ENCODE measurements at regions not wholly inside any gene's neighbourhood (a gene's known extent, or its start where the extent isn't known, plus 50 kb on each side); places are given as distances from the start of the nearest gene placed in this dataset.

- WGBS, 5 donors: 74 to 88% (median 86%) methylated on average over 2 of the region's 2 CpGs
- no peak for TF ChIP-seq CTCF (IDR thresholded peaks at IDR 0.05 in 8 of 11, conservative IDR thresholded peaks at IDR 0.05 in 3 of 11)
- TF ChIP-seq POLR2A (IDR thresholded peaks at IDR 0.05): no peak
- no peak for TF ChIP-seq POLR2AphosphoS5 (IDR thresholded peaks at IDR 0.05)
- H3K27ac ChIP-seq: no peak overlapping the region
- H3K36me3 ChIP-seq: no peaks in the 10 kb centered on the region
- H3K27me3 ChIP-seq (replicated peaks in 1 of 7): no peaks in the 10 kb centered on the region
- no peak overlapping the region for H3K4me3 ChIP-seq
- intact Hi-C loops (cut with DNase I; ENCODE audit: low total_unique reads): no loop called here
- DNase-seq: no peak
- H3K4me1 ChIP-seq: no peaks in the 10 kb centered on the region
- no peaks in the 10 kb centered on the region for H3K9me3 ChIP-seq
These were observed 160.7 kb downstream of the PHLDA1 start for GRCh38 chr12:75870878-75871277.

- intact Hi-C loops (cut with DNase I; ENCODE audit: low total_unique reads): no loop called here
- no peak for DNase-seq
- Histone ChIP-seq H3K9me3 (no peaks in the 10 kb centered on the region), H3K27ac (no peak overlapping the region), H3K4me1 (no peaks in the 10 kb centered on the region), H3K36me3 (no peaks in the 10 kb centered on the region), H3K4me3 (no peak overlapping the region), H3K27me3 (replicated peaks in 1 of 7) (no peaks in the 10 kb centered on the region)
- TF ChIP-seq CTCF (IDR thresholded peaks at IDR 0.05 in 8 of 11, conservative IDR thresholded peaks at IDR 0.05 in 3 of 11) (no peak), POLR2AphosphoS5 (IDR thresholded peaks at IDR 0.05) (no peak), POLR2A (IDR thresholded peaks at IDR 0.05) (no peak)
- WGBS, 5 donors: 82 to 95% (median 92%) methylated on average over 3 of the region's 3 CpGs
These were observed 163.1 kb downstream of the PHLDA1 start for GRCh38 chr12:75868501-75868900.

- no peaks in the 10 kb centered on the region for H3K9me3 ChIP-seq
- H3K36me3 ChIP-seq: no peaks in the 10 kb centered on the region
- WGBS, 5 donors: 82 to 98% (median 91%) methylated on average over 3 of the region's 3 CpGs
- no peak overlapping the region for H3K4me3 ChIP-seq
- no peak for TF ChIP-seq POLR2AphosphoS5 (IDR thresholded peaks at IDR 0.05)
- no peak for TF ChIP-seq CTCF (IDR thresholded peaks at IDR 0.05 in 8 of 11, conservative IDR thresholded peaks at IDR 0.05 in 3 of 11)
- no peak for TF ChIP-seq POLR2A (IDR thresholded peaks at IDR 0.05)
- no peak overlapping the region for H3K27ac ChIP-seq
- no peaks in the 10 kb centered on the region for H3K4me1 ChIP-seq
- no peak for DNase-seq
- intact Hi-C loops (cut with DNase I; ENCODE audit: low total_unique reads): no loop called here
- H3K27me3 ChIP-seq (replicated peaks in 1 of 7): no peaks in the 10 kb centered on the region
These were observed 166.3 kb downstream of the PHLDA1 start for GRCh38 chr12:75865315-75865714.

GRCh38 chr12:75864161-75864560 is 167.4 kb downstream of the PHLDA1 start:
- Histone ChIP-seq H3K4me1 (no peaks in the 10 kb centered on the region), H3K4me3 (no peak overlapping the region), H3K36me3 (no peaks in the 10 kb centered on the region), H3K9me3 (no peaks in the 10 kb centered on the region), H3K27me3 (replicated peaks in 1 of 7) (no peaks in the 10 kb centered on the region), H3K27ac (no peak overlapping the region)
- intact Hi-C loops (cut with DNase I; ENCODE audit: low total_unique reads): no loop called here
- no peak for TF ChIP-seq CTCF (IDR thresholded peaks at IDR 0.05 in 8 of 11, conservative IDR thresholded peaks at IDR 0.05 in 3 of 11)
- TF ChIP-seq POLR2AphosphoS5 (IDR thresholded peaks at IDR 0.05): no peak
- TF ChIP-seq POLR2A (IDR thresholded peaks at IDR 0.05): no peak
- DNase-seq: no peak

Data from spleen (tissue), 11 donors.